ENCODE measurements at regions not wholly inside any gene's neighbourhood (a gene's known extent, or its start where the extent isn't known, plus 50 kb on each side); places are given as distances from the start of the nearest gene placed in this dataset.

DNA sequence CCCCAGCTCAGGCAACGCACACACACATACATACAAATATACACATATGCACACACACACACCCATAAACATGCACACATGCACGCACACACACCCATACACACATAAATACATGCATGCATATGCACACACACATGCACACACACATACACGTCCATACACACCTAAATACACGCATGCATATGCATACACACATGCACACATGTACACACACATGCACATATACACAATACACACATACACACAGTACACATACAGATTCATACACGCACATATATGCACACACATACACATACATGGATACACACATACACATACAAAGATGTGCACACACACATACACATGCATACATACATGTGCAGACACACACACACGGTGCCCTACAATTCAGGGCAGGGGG, 496.6 kb downstream of the TBC1D22A start:
- Histone ChIP-seq H4K20me1 (replicated peaks; ENCODE audit: insufficient read depth) (no peaks in the 10 kb centered on the region), H3K4me3 (no peak overlapping the region), H3K36me3 (ENCODE audit: insufficient read depth) (no peaks in the 10 kb centered on the region), H3K27ac (ENCODE audit: low read depth) (no peak overlapping the region), H3K27me3 (ENCODE audit: insufficient read depth) (no peaks in the 10 kb centered on the region), H2AFZ (no peak overlapping the region), H3F3A (replicated peaks; ENCODE audit: low read depth) (no peaks in the 10 kb centered on the region), H3K4me2 (no peak overlapping the region), H3K79me2 (replicated peaks; ENCODE audit: insufficient read depth) (no peaks in the 10 kb centered on the region), H3K4me1 (ENCODE audit: insufficient read depth) (no peaks in the 10 kb centered on the region), H3K9me2 (ENCODE audit: insufficient read depth) (no peaks in the 10 kb centered on the region)
- ATAC-seq (no peak), DNase-seq (ENCODE audit: low spot score) (no peak)
- TF ChIP-seq ZNF331 (CRISPR knock-in tag; IDR thresholded peaks at IDR 0.05; ENCODE audit: low read depth): no peak
- TF ChIP-seq CREB1 (CRISPR knock-in tag; IDR thresholded peaks at IDR 0.05; ENCODE audit: low read depth): no peak
- no peak for TF ChIP-seq ZNF114 (CRISPR knock-in tag; IDR thresholded peaks at IDR 0.05)
- TF ChIP-seq CTCF (conservative IDR thresholded peaks at IDR 0.05; ENCODE audit: low read depth in 2 of 2): no peak
- TF ChIP-seq, protein P1, sequence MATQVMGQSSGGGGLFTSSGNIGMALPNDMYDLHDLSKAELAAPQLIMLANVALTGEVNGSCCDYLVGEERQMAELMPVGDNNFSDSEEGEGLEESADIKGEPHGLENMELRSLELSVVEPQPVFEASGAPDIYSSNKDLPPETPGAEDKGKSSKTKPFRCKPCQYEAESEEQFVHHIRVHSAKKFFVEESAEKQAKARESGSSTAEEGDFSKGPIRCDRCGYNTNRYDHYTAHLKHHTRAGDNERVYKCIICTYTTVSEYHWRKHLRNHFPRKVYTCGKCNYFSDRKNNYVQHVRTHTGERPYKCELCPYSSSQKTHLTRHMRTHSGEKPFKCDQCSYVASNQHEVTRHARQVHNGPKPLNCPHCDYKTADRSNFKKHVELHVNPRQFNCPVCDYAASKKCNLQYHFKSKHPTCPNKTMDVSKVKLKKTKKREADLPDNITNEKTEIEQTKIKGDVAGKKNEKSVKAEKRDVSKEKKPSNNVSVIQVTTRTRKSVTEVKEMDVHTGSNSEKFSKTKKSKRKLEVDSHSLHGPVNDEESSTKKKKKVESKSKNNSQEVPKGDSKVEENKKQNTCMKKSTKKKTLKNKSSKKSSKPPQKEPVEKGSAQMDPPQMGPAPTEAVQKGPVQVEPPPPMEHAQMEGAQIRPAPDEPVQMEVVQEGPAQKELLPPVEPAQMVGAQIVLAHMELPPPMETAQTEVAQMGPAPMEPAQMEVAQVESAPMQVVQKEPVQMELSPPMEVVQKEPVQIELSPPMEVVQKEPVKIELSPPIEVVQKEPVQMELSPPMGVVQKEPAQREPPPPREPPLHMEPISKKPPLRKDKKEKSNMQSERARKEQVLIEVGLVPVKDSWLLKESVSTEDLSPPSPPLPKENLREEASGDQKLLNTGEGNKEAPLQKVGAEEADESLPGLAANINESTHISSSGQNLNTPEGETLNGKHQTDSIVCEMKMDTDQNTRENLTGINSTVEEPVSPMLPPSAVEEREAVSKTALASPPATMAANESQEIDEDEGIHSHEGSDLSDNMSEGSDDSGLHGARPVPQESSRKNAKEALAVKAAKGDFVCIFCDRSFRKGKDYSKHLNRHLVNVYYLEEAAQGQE (IDR thresholded peaks at IDR 0.05; ENCODE audit: unreplicated experiment): no peak
- TF ChIP-seq EZH2 (IDR thresholded peaks at IDR 0.05; ENCODE audit: low read depth, unreplicated experiment): no peak
- no peak for TF ChIP-seq POLR2AphosphoS5 (IDR thresholded peaks at IDR 0.05; ENCODE audit: low read depth)
- TF ChIP-seq EZH2phosphoT487 (IDR thresholded peaks at IDR 0.05; ENCODE audit: unreplicated experiment): no peak
- no peak for TF ChIP-seq JUNB (IDR thresholded peaks at IDR 0.05; ENCODE audit: unreplicated experiment)
- TF ChIP-seq STAT1 (IDR thresholded peaks at IDR 0.05; ENCODE audit: unreplicated experiment): no peak
- no peak for TF ChIP-seq ZNF462 (CRISPR knock-in tag; IDR thresholded peaks at IDR 0.05)
- TF ChIP-seq NANOG (IDR thresholded peaks at IDR 0.05; ENCODE audit: borderline replicate concordance): no peak
- TF ChIP-seq, protein P2, sequence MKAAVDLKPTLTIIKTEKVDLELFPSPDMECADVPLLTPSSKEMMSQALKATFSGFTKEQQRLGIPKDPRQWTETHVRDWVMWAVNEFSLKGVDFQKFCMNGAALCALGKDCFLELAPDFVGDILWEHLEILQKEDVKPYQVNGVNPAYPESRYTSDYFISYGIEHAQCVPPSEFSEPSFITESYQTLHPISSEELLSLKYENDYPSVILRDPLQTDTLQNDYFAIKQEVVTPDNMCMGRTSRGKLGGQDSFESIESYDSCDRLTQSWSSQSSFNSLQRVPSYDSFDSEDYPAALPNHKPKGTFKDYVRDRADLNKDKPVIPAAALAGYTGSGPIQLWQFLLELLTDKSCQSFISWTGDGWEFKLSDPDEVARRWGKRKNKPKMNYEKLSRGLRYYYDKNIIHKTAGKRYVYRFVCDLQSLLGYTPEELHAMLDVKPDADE (IDR thresholded peaks at IDR 0.05): no peak
- Mint-ChIP-seq H3K4me1 (no peaks in the 10 kb centered on the region; the same call in 2 of the 3 replicates), H3K27ac (no peak overlapping the region), H3K4me3 (no peak overlapping the region), H3K36me3 (ENCODE audit: low read depth) (peaks cover 26% of the 10 kb centered on the region), H3K27me3 (ENCODE audit: insufficient read depth, low read depth, poor library complexity) (peaks cover 7% of the 10 kb centered on the region), H3K9me3 (peaks cover 87% of the 10 kb centered on the region)

Data from GM23338 (cell line).